ENCODE measurements at regions not wholly inside any gene's neighbourhood (a gene's known extent, or its start where the extent isn't known, plus 50 kb on each side); places are given as distances from the start of the nearest gene placed in this dataset.
"Not testable (repeated sequence)": the region's sequence is repeated elsewhere in the genome, so short reads cannot be mapped to it uniquely, and the experiment has no call there.

DNA sequence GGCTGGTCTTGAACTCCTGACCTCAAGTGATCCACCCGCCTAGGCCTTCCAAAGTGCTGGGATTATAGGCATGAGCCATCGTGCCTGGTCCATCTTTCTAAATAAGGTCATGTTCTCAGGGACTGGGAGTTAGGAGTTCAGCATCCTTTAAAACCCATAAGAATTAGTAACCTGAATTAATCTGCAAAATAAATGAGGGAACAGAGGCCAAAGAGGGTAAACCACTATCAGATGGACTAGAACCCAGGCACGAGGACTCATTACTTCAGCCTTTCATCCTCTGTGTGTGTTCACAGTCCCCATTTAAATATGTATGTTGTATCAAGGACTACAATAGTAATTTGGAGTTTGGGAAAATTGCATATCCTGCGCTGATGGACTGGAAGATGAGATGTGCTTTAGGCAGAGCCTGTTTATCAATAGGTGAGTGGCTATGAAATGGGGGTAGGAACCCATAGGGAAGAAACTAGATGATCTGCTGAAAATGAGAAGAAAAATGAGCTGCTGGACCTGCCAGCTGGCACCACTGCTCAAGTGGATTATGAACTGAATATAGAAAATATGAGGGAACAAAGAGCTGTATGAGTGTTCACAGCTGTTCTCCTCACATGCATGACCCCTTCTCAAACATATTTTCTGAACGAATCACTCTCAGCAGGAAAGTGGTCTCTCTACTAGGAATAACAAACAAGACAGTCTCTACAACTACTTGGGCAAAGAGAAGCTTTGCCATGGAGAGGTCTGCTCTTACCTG, 62.0 kb upstream of the ENPEP start:
- TF ChIP-seq, protein P1, sequence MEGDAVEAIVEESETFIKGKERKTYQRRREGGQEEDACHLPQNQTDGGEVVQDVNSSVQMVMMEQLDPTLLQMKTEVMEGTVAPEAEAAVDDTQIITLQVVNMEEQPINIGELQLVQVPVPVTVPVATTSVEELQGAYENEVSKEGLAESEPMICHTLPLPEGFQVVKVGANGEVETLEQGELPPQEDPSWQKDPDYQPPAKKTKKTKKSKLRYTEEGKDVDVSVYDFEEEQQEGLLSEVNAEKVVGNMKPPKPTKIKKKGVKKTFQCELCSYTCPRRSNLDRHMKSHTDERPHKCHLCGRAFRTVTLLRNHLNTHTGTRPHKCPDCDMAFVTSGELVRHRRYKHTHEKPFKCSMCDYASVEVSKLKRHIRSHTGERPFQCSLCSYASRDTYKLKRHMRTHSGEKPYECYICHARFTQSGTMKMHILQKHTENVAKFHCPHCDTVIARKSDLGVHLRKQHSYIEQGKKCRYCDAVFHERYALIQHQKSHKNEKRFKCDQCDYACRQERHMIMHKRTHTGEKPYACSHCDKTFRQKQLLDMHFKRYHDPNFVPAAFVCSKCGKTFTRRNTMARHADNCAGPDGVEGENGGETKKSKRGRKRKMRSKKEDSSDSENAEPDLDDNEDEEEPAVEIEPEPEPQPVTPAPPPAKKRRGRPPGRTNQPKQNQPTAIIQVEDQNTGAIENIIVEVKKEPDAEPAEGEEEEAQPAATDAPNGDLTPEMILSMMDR (IDR thresholded peaks at IDR 0.05), result not testable (repeated sequence)
- TF ChIP-seq POLR2AphosphoS5 (IDR thresholded peaks at IDR 0.05; ENCODE audit: low read depth, low read length), result not testable (repeated sequence)
